ENCODE measurements at regions not wholly inside any gene's neighbourhood (a gene's known extent, or its start where the extent isn't known, plus 50 kb on each side); places are given as distances from the start of the nearest gene placed in this dataset.

DNA sequence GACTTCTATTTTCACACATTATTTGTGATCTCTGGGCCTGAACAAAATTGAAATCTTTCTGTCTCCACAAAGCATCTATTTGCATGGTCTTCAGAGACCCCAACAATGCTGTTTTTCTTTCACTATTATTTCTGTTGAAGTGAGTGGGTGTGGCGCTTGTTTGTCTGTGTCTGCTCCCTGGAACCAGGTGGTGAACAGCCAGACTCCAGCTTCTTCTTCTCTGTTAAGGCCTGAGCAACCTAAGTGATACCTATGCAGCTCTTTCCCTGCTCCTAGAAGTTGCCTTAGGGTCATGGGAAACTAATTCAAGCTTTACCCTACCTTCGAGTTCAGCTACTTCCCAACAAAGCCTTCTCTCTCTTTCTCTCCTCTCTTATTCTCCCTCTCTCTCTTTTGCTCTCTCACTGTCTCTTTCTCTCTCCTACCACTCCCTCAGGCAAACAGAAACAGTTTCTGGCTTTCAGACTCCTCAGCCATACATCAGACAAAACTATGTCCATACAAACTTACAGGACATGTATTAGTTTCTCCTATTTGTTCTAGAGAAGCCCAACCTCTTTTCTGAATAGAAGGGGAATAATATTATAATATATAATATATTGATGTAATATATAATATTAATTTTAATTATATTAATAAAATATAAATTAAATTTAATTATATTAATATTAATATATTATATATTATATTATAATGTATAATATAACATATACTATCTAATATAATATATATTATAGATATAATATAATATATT, 552.5 kb downstream of the DSC3 start:
- no peak for TF ChIP-seq EZH2 (IDR thresholded peaks at IDR 0.05; ENCODE audit: borderline replicate concordance, insufficient read depth, low read depth, low read length, poor library complexity, severe bottlenecking)
- TF ChIP-seq, protein P1, sequence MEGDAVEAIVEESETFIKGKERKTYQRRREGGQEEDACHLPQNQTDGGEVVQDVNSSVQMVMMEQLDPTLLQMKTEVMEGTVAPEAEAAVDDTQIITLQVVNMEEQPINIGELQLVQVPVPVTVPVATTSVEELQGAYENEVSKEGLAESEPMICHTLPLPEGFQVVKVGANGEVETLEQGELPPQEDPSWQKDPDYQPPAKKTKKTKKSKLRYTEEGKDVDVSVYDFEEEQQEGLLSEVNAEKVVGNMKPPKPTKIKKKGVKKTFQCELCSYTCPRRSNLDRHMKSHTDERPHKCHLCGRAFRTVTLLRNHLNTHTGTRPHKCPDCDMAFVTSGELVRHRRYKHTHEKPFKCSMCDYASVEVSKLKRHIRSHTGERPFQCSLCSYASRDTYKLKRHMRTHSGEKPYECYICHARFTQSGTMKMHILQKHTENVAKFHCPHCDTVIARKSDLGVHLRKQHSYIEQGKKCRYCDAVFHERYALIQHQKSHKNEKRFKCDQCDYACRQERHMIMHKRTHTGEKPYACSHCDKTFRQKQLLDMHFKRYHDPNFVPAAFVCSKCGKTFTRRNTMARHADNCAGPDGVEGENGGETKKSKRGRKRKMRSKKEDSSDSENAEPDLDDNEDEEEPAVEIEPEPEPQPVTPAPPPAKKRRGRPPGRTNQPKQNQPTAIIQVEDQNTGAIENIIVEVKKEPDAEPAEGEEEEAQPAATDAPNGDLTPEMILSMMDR (IDR thresholded peaks at IDR 0.05) = no peak

Measured in B cell (primary cell).